ENCODE measurements at regions not wholly inside any gene's neighbourhood (a gene's known extent, or its start where the extent isn't known, plus 50 kb on each side); places are given as distances from the start of the nearest gene placed in this dataset.

DNA sequence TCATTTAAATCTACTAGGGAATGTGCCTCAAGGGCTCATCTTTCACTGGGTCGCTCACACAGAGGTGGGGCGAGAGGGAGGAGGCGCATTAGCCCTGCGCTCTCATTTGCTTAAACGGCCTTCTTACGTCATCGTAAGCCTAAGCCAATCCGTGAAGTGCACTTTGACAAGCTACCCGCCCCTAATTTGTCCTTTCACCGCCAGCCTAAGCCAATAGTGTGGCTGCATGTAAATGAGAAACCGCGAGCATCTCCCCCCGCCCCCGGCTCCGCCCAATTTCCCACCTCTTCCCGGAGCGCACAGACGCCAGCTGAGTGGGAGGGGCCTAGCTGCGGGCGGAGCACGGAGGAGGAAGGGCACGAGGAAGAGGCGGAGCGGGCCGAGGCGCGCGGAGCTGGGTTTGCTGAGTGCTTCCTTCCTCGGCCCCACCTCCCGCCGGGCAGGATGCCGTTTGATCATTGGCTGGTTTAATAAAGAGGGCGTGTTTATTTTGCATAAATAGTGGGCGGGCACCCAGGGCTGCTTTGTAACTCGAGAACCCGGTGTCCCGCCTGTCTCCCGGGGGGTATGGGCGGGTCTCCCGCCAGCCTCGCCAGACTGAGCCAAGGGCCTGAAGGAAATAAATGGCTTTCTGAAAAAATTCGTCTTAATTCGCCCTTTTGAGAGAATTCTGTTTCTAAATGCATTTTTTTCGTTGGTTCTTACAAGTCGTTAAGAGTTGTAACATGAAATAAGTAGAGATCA lies 289.6 kb upstream of the NFE2L3 start:
- Histone ChIP-seq H3K4me3 (ENCODE audit: insufficient read depth, low read depth, low read length) (no peak overlapping the region), H3K9me3 (ENCODE audit: control insufficient read depth, low read length) (no peaks in the 10 kb centered on the region), H3K27ac (ENCODE audit: insufficient read depth, low read depth, low read length, poor library complexity, severe bottlenecking) (no peak overlapping the region), H3K4me1 (ENCODE audit: control insufficient read depth, insufficient read depth, low read length) (peaks cover 6% of the 10 kb centered on the region), H3K27me3 (ENCODE audit: control insufficient read depth, insufficient read depth, low read length, poor library complexity, severe bottlenecking) (peaks cover 77% of the 10 kb centered on the region), H3K36me3 (ENCODE audit: control insufficient read depth, insufficient read depth, low read length) (no peaks in the 10 kb centered on the region)
- WGBS, 2 experiments, result 0% methylated on average over 45 of the region's 45 CpGs

DNA sequence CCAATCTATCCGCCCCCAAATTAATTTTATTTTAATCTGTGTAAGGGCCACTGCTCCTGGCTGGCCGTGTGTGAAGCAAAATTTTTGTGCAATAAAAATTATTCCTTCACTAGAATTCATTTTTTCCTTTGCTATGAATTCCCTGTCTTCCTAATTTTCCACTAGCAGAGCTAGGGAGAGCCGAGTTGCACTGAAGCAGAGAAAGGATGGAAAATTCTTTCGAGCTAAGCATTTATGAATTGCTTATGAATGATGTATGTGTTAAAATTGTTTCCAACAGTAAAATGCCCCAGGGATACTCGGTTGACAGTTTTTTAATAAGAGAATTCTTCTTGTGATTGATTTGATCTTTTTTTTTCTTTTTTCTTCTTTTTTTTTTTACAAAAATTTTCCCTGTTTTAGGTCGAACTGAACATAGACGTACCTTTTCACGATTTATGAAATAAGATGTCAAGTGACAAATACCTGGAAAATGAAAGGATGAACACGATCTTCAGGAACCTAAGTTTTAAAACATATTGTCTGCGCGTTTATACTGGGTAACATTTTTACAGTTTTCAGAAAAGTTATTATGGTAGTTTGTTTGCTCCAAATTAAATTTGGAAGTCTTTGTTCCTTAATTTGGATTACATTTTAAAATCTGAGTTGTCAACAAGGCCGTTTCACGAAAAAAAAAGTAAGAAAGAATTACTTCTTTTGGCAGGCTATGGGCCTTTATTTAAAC lies 288.8 kb upstream of the NFE2L3 start:
- H3K27me3 ChIP-seq (ENCODE audit: control insufficient read depth, insufficient read depth, low read length, poor library complexity, severe bottlenecking), result peaks cover 76% of the 10 kb centered on the region
- peaks cover 6% of the 10 kb centered on the region for H3K4me1 ChIP-seq (ENCODE audit: control insufficient read depth, insufficient read depth, low read length)
- no peak overlapping the region for H3K27ac ChIP-seq (ENCODE audit: insufficient read depth, low read depth, low read length, poor library complexity, severe bottlenecking)
- WGBS, 2 experiments, result 54 to 61% methylated on average over 12 to 13 of the region's 13 CpGs
- H3K9me3 ChIP-seq (ENCODE audit: control insufficient read depth, low read length), result no peaks in the 10 kb centered on the region
- H3K4me3 ChIP-seq (ENCODE audit: insufficient read depth, low read depth, low read length), result no peak overlapping the region
- no peaks in the 10 kb centered on the region for H3K36me3 ChIP-seq (ENCODE audit: control insufficient read depth, insufficient read depth, low read length)

GRCh38 chr7:25863729-25864110 lies 288.3 kb upstream of the NFE2L3 start:
- H3K36me3 ChIP-seq (ENCODE audit: control insufficient read depth, insufficient read depth, low read length), result no peaks in the 10 kb centered on the region
- H3K4me3 ChIP-seq (ENCODE audit: insufficient read depth, low read depth, low read length), result no peak overlapping the region
- 65 to 72% methylated on average over 3 of the region's 3 CpGs for WGBS, 2 experiments
- peaks cover 76% of the 10 kb centered on the region for H3K27me3 ChIP-seq (ENCODE audit: control insufficient read depth, insufficient read depth, low read length, poor library complexity, severe bottlenecking)
- H3K4me1 ChIP-seq (ENCODE audit: control insufficient read depth, insufficient read depth, low read length), result peaks cover 6% of the 10 kb centered on the region
- H3K27ac ChIP-seq (ENCODE audit: insufficient read depth, low read depth, low read length, poor library complexity, severe bottlenecking), result no peak overlapping the region
- H3K9me3 ChIP-seq (ENCODE audit: control insufficient read depth, low read length), result no peaks in the 10 kb centered on the region

DNA sequence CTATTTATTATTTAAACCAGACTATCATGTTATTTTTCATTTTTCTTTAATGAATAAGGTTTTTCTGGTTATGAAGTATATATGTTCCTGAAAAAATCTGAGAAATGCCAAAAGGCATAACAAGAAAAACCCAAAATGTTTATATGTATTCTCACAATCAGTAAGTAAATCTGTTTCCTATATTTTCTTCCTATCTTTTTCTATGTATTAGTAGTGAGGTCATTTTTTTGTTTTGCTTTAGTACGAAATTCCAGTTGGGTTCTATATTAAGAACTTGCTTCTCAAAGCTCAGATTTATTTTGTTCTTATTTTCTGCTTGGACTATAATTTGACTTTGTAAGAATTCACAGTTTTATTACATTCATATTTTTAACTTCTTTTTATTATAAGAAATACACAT lies 287.5 kb upstream of the NFE2L3 start:
- no peak overlapping the region for H3K27ac ChIP-seq (ENCODE audit: insufficient read depth, low read depth, low read length, poor library complexity, severe bottlenecking)
- H3K36me3 ChIP-seq (ENCODE audit: control insufficient read depth, insufficient read depth, low read length), result no peaks in the 10 kb centered on the region
- H3K4me3 ChIP-seq (ENCODE audit: insufficient read depth, low read depth, low read length), result no peak overlapping the region
- H3K27me3 ChIP-seq (ENCODE audit: control insufficient read depth, insufficient read depth, low read length, poor library complexity, severe bottlenecking), result peaks cover 71% of the 10 kb centered on the region
- H3K9me3 ChIP-seq (ENCODE audit: control insufficient read depth, low read length), result no peaks in the 10 kb centered on the region
- H3K4me1 ChIP-seq (ENCODE audit: control insufficient read depth, insufficient read depth, low read length), result peaks cover 6% of the 10 kb centered on the region
- 40% methylated on average over 1 of the region's 1 CpG; no CpG with 5 or more reads in 1 of the 2 experiments for WGBS, 2 experiments

GRCh38 chr7:25864943-25865751 lies 286.9 kb upstream of the NFE2L3 start:
- H3K36me3 ChIP-seq (ENCODE audit: control insufficient read depth, insufficient read depth, low read length), result no peaks in the 10 kb centered on the region
- H3K27me3 ChIP-seq (ENCODE audit: control insufficient read depth, insufficient read depth, low read length, poor library complexity, severe bottlenecking), result peaks cover 64% of the 10 kb centered on the region
- WGBS, 2 experiments, result 79 to 84% methylated on average over 3 of the region's 3 CpGs
- no peak overlapping the region for H3K27ac ChIP-seq (ENCODE audit: insufficient read depth, low read depth, low read length, poor library complexity, severe bottlenecking)
- no peaks in the 10 kb centered on the region for H3K9me3 ChIP-seq (ENCODE audit: control insufficient read depth, low read length)
- H3K4me1 ChIP-seq (ENCODE audit: control insufficient read depth, insufficient read depth, low read length), result peaks cover 6% of the 10 kb centered on the region
- H3K4me3 ChIP-seq (ENCODE audit: insufficient read depth, low read depth, low read length), result no peak overlapping the region

DNA sequence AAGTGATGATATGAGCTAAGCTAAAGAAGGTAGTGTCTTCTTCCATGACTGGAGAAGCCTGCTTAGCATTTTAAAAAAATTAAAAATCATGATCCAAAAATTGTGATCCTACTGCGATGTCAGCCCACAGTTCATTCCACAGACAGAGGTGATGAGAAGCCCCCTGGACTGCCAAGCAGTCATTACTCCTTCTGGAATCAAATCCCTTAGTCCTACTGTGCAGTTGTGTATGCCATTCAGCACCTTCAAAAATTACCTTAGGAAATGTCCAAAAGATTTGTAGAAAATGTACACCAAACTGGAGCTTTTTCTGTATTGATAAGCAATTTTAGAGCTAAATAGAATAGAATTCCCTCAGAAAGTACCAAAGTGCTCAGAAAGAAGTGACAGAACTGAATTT lies 283.5 kb upstream of the NFE2L3 start:
- H3K36me3 ChIP-seq (ENCODE audit: control insufficient read depth, insufficient read depth, low read length), result no peaks in the 10 kb centered on the region
- no peak overlapping the region for H3K4me3 ChIP-seq (ENCODE audit: insufficient read depth, low read depth, low read length)
- no peak overlapping the region for H3K27ac ChIP-seq (ENCODE audit: insufficient read depth, low read depth, low read length, poor library complexity, severe bottlenecking)
- WGBS, 2 experiments, result 93 to 94% methylated on average over 1 of the region's 1 CpG
- no peaks in the 10 kb centered on the region for H3K4me1 ChIP-seq (ENCODE audit: control insufficient read depth, insufficient read depth, low read length)
- peaks cover 40% of the 10 kb centered on the region for H3K27me3 ChIP-seq (ENCODE audit: control insufficient read depth, insufficient read depth, low read length, poor library complexity, severe bottlenecking)
- no peaks in the 10 kb centered on the region for H3K9me3 ChIP-seq (ENCODE audit: control insufficient read depth, low read length)

DNA sequence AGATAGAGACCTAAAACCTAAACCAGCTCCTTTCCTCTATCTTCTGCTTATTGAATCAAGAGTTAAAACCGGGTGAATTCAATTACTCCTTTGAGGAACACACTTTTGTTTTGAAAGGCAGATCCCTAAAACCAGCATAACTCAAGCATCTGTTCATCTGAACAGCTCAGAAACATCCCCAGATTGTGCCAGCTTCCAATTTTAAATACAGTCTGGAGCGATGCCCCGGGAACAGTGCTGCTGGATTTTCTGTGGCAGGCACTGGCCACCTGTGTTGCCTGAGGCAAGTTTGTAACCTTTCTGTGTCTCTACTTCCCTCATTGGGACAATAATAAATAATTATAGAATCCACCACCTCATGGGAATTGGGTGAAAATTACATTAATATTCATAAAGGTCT lies 281.4 kb upstream of the NFE2L3 start:
- H3K27me3 ChIP-seq (ENCODE audit: control insufficient read depth, insufficient read depth, low read length, poor library complexity, severe bottlenecking), result peaks cover 25% of the 10 kb centered on the region
- no peaks in the 10 kb centered on the region for H3K4me1 ChIP-seq (ENCODE audit: control insufficient read depth, insufficient read depth, low read length)
- H3K27ac ChIP-seq (ENCODE audit: insufficient read depth, low read depth, low read length, poor library complexity, severe bottlenecking), result no peak overlapping the region
- 93 to 95% methylated on average over 3 of the region's 3 CpGs for WGBS, 2 experiments
- no peak overlapping the region for H3K4me3 ChIP-seq (ENCODE audit: insufficient read depth, low read depth, low read length)
- H3K36me3 ChIP-seq (ENCODE audit: control insufficient read depth, insufficient read depth, low read length), result no peaks in the 10 kb centered on the region
- H3K9me3 ChIP-seq (ENCODE audit: control insufficient read depth, low read length), result no peaks in the 10 kb centered on the region

- no peaks in the 10 kb centered on the region for H3K36me3 ChIP-seq (ENCODE audit: control insufficient read depth, insufficient read depth, low read length)
- H3K27me3 ChIP-seq (ENCODE audit: control insufficient read depth, insufficient read depth, low read length, poor library complexity, severe bottlenecking), result no peaks in the 10 kb centered on the region
- no peak overlapping the region for H3K27ac ChIP-seq (ENCODE audit: insufficient read depth, low read depth, low read length, poor library complexity, severe bottlenecking)
- WGBS, 2 experiments, result 93 to 98% methylated on average over 3 of the region's 3 CpGs
- H3K9me3 ChIP-seq (ENCODE audit: control insufficient read depth, low read length), result no peaks in the 10 kb centered on the region
- no peaks in the 10 kb centered on the region for H3K4me1 ChIP-seq (ENCODE audit: control insufficient read depth, insufficient read depth, low read length)
- H3K4me3 ChIP-seq (ENCODE audit: insufficient read depth, low read depth, low read length), result no peak overlapping the region
Measured at GRCh38 chr7:25876092-25876491, 275.9 kb upstream of the NFE2L3 start.

DNA sequence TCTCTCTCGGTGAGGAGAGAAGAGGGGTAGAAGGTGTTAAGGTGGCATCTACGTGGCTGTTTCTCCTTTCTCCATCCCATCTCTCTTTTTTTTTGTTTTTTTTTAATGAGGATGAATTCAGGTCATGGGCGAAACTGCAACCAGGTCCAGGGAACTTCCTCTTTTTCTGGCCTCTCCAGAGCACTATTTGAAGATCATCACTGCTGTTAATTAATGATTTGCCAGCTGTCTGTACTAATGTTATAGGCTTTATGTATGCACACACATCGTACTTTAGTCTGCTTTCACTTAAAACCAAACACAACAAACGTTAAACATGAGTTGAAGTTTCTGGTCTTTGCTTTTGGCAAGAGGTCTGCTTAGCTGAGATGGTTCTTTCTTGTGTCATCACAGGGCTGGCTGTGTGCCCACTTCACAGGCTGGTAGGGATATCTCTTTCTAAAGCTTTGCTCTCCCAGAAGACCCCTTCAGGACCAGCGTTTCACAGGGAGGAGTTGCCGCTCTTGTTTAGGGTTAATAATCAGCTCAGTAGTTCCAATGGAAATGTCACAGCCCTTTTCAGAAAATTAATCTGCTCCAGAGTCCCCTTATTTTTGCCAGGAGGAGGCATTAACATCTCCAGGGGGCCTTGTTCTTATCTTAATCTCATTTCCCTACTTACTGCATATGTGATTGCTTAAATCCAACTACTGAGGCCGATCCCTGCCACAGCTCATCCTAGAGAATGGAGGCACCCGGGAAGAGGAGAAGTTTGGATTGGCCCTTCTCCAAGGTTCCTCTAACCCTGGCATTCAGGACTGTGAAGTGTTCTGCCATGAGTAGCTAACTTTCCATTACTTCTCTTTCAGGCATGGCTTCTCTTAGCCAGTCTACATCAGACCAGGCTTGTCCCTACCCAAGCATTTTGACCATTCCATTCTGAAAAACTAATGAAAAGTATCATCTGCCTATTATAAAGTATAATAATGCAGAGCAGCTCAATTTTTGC lies 273.9 kb upstream of the NFE2L3 start:
- no peaks in the 10 kb centered on the region for H3K36me3 ChIP-seq (ENCODE audit: control insufficient read depth, insufficient read depth, low read length)
- H3K9me3 ChIP-seq (ENCODE audit: control insufficient read depth, low read length), result no peaks in the 10 kb centered on the region
- 93% methylated on average over 7 to 8 of the region's 9 CpGs for WGBS, 2 experiments
- no peak overlapping the region for H3K4me3 ChIP-seq (ENCODE audit: insufficient read depth, low read depth, low read length)
- H3K27me3 ChIP-seq (ENCODE audit: control insufficient read depth, insufficient read depth, low read length, poor library complexity, severe bottlenecking), result no peaks in the 10 kb centered on the region
- no peaks in the 10 kb centered on the region for H3K4me1 ChIP-seq (ENCODE audit: control insufficient read depth, insufficient read depth, low read length)
- no peak overlapping the region for H3K27ac ChIP-seq (ENCODE audit: insufficient read depth, low read depth, low read length, poor library complexity, severe bottlenecking)
